ENCODE measurements at regions not wholly inside any gene's neighbourhood (a gene's known extent, or its start where the extent isn't known, plus 50 kb on each side); places are given as distances from the start of the nearest gene placed in this dataset.
A peak's percentile ranks its signal among the peaks of the same experiment; 100 is the strongest.

DNA sequence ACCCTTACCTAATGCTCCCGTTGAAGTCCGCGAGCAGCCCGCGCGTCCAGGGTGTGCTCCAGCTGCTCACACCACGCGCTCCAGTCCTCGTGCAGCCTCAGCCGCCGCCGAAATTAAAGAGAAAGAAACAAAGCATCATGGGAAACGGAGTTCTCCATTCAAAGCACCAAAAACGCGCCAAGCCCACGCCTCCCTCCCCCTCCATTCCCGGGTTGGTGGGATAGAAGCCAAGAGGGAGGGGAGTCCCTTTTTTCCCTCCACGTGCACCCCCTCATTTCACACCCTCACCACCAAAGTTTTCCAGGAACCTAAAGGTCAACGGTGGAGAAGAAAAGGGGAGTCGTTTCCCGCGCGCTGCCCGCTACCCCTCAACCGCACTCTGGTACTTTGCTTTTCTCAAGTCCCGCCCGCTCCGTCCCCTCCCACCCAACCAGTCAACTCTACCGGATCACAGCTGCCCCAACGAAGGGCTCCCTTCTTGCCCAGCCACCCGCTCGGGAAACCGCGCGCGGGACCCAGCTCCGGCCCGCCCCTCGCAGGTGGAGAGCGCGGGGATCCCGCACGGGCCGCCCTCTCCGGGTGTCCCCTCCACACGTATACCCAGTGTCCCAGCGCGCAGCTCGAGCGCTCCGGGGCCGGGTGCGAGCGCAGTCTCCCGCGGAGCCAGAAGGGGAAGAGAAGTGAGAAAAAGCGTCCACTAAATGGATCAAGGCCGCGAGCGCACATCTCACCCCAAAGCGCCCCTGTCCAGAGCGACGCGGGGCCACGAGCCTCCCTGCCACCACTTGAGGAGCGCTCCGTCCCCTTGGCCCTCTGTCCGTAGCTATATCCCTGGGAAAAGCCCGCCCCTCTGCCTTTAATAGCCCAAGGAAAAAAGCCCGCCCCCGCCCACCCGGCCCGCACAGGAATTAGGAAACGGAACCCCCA is 65.1 kb upstream of the CCDC160 start:
- Histone ChIP-seq H3K27ac (no peak overlapping the region), H3K4me3 (peak overlapping the region; percentile 37), H3K36me3 (no peaks in the 10 kb centered on the region), H3K27me3 (no peaks in the 10 kb centered on the region), H3K4me1 (ENCODE audit: insufficient read depth) (no peaks in the 10 kb centered on the region), H3K9me3 (no peaks in the 10 kb centered on the region)
- DNase-seq = peak; percentile 16 to 48 (median 30)
- TF ChIP-seq, protein P1, sequence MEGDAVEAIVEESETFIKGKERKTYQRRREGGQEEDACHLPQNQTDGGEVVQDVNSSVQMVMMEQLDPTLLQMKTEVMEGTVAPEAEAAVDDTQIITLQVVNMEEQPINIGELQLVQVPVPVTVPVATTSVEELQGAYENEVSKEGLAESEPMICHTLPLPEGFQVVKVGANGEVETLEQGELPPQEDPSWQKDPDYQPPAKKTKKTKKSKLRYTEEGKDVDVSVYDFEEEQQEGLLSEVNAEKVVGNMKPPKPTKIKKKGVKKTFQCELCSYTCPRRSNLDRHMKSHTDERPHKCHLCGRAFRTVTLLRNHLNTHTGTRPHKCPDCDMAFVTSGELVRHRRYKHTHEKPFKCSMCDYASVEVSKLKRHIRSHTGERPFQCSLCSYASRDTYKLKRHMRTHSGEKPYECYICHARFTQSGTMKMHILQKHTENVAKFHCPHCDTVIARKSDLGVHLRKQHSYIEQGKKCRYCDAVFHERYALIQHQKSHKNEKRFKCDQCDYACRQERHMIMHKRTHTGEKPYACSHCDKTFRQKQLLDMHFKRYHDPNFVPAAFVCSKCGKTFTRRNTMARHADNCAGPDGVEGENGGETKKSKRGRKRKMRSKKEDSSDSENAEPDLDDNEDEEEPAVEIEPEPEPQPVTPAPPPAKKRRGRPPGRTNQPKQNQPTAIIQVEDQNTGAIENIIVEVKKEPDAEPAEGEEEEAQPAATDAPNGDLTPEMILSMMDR (IDR thresholded peaks at IDR 0.05) = no peak
- TF ChIP-seq EP300 (IDR thresholded peaks at IDR 0.05) (no peak), POLR2A (IDR thresholded peaks at IDR 0.05) (no peak)
- intact Hi-C loops (cut with DNase I) = no loop called here
- WGBS, 3 donors = 34 to 40% (median 34%) methylated on average over 74 of the region's 74 CpGs

GRCh38 chrX:134172588-134173259 is 64.3 kb upstream of the CCDC160 start:
- peak overlapping the region; percentile 37 for H3K4me3 ChIP-seq
- no peaks in the 10 kb centered on the region for H3K9me3 ChIP-seq
- WGBS, 3 donors = 26 to 35% (median 27%) methylated on average over 50 to 51 of the region's 51 CpGs
- no peaks in the 10 kb centered on the region for H3K27me3 ChIP-seq
- intact Hi-C loops (cut with DNase I) = no loop called here
- TF ChIP-seq, protein P1 (IDR thresholded peaks at IDR 0.05) = no peak
- TF ChIP-seq EP300 (IDR thresholded peaks at IDR 0.05) (no peak), POLR2A (IDR thresholded peaks at IDR 0.05) (no peak)
- H3K36me3 ChIP-seq = no peaks in the 10 kb centered on the region
- peak; percentile 17 to 42 (median 22) for DNase-seq
- H3K27ac ChIP-seq = no peak overlapping the region
- no peaks in the 10 kb centered on the region for H3K4me1 ChIP-seq (ENCODE audit: insufficient read depth)

DNA sequence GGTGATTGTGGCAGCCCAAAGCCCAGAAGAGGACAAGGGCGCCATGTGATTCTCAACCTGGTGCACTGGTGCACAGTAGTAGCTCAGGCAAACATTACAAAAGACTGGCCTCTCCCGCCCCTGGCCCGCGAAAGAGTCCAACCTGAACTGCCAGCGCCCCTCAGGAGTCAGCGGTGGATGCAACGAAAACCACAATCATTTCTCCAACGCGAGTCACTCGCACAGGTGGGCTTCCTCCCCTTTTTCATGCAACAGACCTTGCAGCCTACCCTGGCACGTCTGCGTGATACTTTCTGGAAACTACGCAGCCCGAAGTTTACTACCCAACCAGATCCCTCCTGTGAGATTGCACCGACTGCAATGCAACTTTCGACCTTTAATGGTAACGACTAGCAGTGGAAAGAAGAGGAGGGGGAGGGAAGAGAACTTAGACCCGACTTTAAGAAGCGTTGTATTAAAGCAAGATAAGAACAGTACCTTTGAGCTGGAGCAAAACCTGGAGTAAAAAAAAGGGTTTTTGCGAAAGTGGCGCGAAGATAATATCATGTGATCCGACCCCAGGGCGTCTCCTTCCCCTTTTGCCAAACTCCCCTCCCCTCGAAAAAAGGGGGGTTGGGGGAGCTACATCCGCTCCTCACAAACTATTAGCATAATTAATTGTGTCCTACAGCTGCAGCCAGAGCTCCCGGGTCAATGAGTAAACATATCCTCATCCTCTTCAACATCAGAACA is 63.3 kb upstream of the CCDC160 start:
- no peaks in the 10 kb centered on the region for H3K27me3 ChIP-seq
- H3K27ac ChIP-seq = no peak overlapping the region
- H3K9me3 ChIP-seq = no peaks in the 10 kb centered on the region
- no peaks in the 10 kb centered on the region for H3K36me3 ChIP-seq
- H3K4me3 ChIP-seq = no peak overlapping the region
- no peak for DNase-seq
- TF ChIP-seq POLR2A (IDR thresholded peaks at IDR 0.05) = no peak
- TF ChIP-seq, protein P1 (IDR thresholded peaks at IDR 0.05) = no peak
- TF ChIP-seq EP300 (IDR thresholded peaks at IDR 0.05) = no peak
- H3K4me1 ChIP-seq (ENCODE audit: insufficient read depth) = no peaks in the 10 kb centered on the region
- intact Hi-C loops (cut with DNase I) = no loop called here
- 27 to 37% (median 31%) methylated on average over 27 of the region's 27 CpGs for WGBS, 3 donors

GRCh38 chrX:134174273-134174660 is 62.7 kb upstream of the CCDC160 start:
- Histone ChIP-seq H3K9me3 (no peaks in the 10 kb centered on the region), H3K4me3 (no peak overlapping the region), H3K27me3 (no peaks in the 10 kb centered on the region), H3K36me3 (no peaks in the 10 kb centered on the region), H3K27ac (no peak overlapping the region), H3K4me1 (ENCODE audit: insufficient read depth) (no peaks in the 10 kb centered on the region)
- WGBS, 3 donors = 38 to 51% (median 45%) methylated on average over 4 of the region's 4 CpGs
- DNase-seq = no peak
- TF ChIP-seq EP300 (IDR thresholded peaks at IDR 0.05) (no peak), POLR2A (IDR thresholded peaks at IDR 0.05) (no peak)
- TF ChIP-seq, protein P1 (IDR thresholded peaks at IDR 0.05) = no peak
- intact Hi-C loops (cut with DNase I) = no loop called here
